Glutamatergic neuron (in vitro differentiated cells): ENCODE measurements at regions not wholly inside any gene's neighbourhood (a gene's known extent, or its start where the extent isn't known, plus 50 kb on each side); places are given as distances from the start of the nearest gene placed in this dataset.

Experiments used
- DNase-seq: peaks from one replicate; pipeline ENCODE4 v3.0.0; 2022
- H3K27ac Mint-ChIP-seq: one replicate; pipeline ENCODE4 v1.8.0; 2020; ENCODE audit warnings: mild to moderate bottlenecking, mixed read lengths, inconsistent platforms; ENCODE audit not compliant: unreplicated experiment
- H3K27me3 Mint-ChIP-seq: one replicate; pipeline ENCODE4 v1.8.0; 2020; ENCODE audit warnings: mild to moderate bottlenecking, moderate library complexity, mixed read lengths, inconsistent platforms; ENCODE audit not compliant: unreplicated experiment
- H3K36me3 Mint-ChIP-seq: one replicate; pipeline ENCODE4 v1.8.0; 2020; ENCODE audit warnings: mild to moderate bottlenecking, mixed read lengths, inconsistent platforms; ENCODE audit not compliant: unreplicated experiment
- H3K4me1 Mint-ChIP-seq: one replicate; pipeline ENCODE4 v1.8.0; 2020; ENCODE audit warnings: mild to moderate bottlenecking, low read depth, mixed read lengths, inconsistent platforms; ENCODE audit not compliant: unreplicated experiment
- H3K4me3 Mint-ChIP-seq: one replicate; pipeline ENCODE4 v1.8.0; 2020; ENCODE audit warnings: mild to moderate bottlenecking, mixed read lengths, inconsistent platforms; ENCODE audit not compliant: unreplicated experiment
- H3K9me3 Mint-ChIP-seq: one replicate; pipeline ENCODE4 v1.8.0; 2020; ENCODE audit warnings: mild to moderate bottlenecking, moderate library complexity, mixed read lengths, inconsistent platforms; ENCODE audit not compliant: unreplicated experiment
- CTCF ChIP-seq: fragments of 200-600 bp; sonication (generic); IDR thresholded peaks from one replicate; pipeline ENCODE4 v1.5.0; 2021; ENCODE audit not compliant: partially characterized antibody, unreplicated experiment

- DNase-seq: no peak
- peaks cover 2% of the 10 kb centered on the region for H3K9me3 Mint-ChIP-seq
- H3K4me1 Mint-ChIP-seq: no peaks in the 10 kb centered on the region
- H3K36me3 Mint-ChIP-seq: no peaks in the 10 kb centered on the region
- no peak overlapping the region for H3K4me3 Mint-ChIP-seq
- H3K27me3 Mint-ChIP-seq: peaks cover 15% of the 10 kb centered on the region
- no peak for TF ChIP-seq CTCF
- no peak overlapping the region for H3K27ac Mint-ChIP-seq
Measured at GRCh38 chr22:27296091-27296675, 505.4 kb downstream of the MN1 start.

GRCh38 chr22:27297125-27297524, 504.4 kb downstream of the MN1 start:
- Mint-ChIP-seq H3K27ac (no peak overlapping the region), H3K4me1 (no peaks in the 10 kb centered on the region), H3K4me3 (no peak overlapping the region), H3K36me3 (no peaks in the 10 kb centered on the region), H3K9me3 (peaks cover 2% of the 10 kb centered on the region), H3K27me3 (peaks cover 15% of the 10 kb centered on the region)
- no peak for TF ChIP-seq CTCF
- no peak for DNase-seq

GRCh38 chr22:27298332-27298731, 503.2 kb downstream of the MN1 start:
- H3K27me3 Mint-ChIP-seq: peaks cover 14% of the 10 kb centered on the region
- H3K4me1 Mint-ChIP-seq: no peaks in the 10 kb centered on the region
- no peak overlapping the region for H3K4me3 Mint-ChIP-seq
- no peak overlapping the region for H3K27ac Mint-ChIP-seq
- TF ChIP-seq CTCF: no peak
- no peaks in the 10 kb centered on the region for H3K36me3 Mint-ChIP-seq
- peaks cover 2% of the 10 kb centered on the region for H3K9me3 Mint-ChIP-seq
- no peak for DNase-seq

- H3K4me3 Mint-ChIP-seq: no peak overlapping the region
- peaks cover 2% of the 10 kb centered on the region for H3K9me3 Mint-ChIP-seq
- no peak for TF ChIP-seq CTCF
- H3K36me3 Mint-ChIP-seq: no peaks in the 10 kb centered on the region
- H3K4me1 Mint-ChIP-seq: no peaks in the 10 kb centered on the region
- no peak for DNase-seq
- peaks cover 14% of the 10 kb centered on the region for H3K27me3 Mint-ChIP-seq
- no peak overlapping the region for H3K27ac Mint-ChIP-seq
Measured at GRCh38 chr22:27298742-27299141, 502.8 kb downstream of the MN1 start.

GRCh38 chr22:27299181-27300085, 502.1 kb downstream of the MN1 start:
- no peak for TF ChIP-seq CTCF
- Mint-ChIP-seq H3K4me3 (no peak overlapping the region), H3K27ac (no peak overlapping the region), H3K4me1 (no peaks in the 10 kb centered on the region), H3K9me3 (peaks cover 2% of the 10 kb centered on the region), H3K27me3 (peaks cover 14% of the 10 kb centered on the region), H3K36me3 (no peaks in the 10 kb centered on the region)
- DNase-seq: no peak
